GM21423 (cell line): ENCODE measurements at regions not wholly inside any gene's neighbourhood (a gene's known extent, or its start where the extent isn't known, plus 50 kb on each side); places are given as distances from the start of the nearest gene placed in this dataset.
"Not testable (repeated sequence)": the region's sequence is repeated elsewhere in the genome, so short reads cannot be mapped to it uniquely, and the experiment has no call there.

Experiments used
- ATAC-seq: cut with Tn5 transposase; IDR thresholded peaks from one replicate; pipeline ENCODE4 v1.9.1; 2021; ENCODE audit warnings: mild to moderate bottlenecking, moderate library complexity; ENCODE audit not compliant: unreplicated experiment

GRCh38 chr7:32816409-32816948 lies 75.1 kb downstream of the KBTBD2 start:
- ATAC-seq: not testable (repeated sequence)

GRCh38 chr7:32814779-32815178 lies 76.8 kb downstream of the KBTBD2 start:
- not testable (repeated sequence) for ATAC-seq

- ATAC-seq: no peak
These were observed 81.7 kb downstream of the KBTBD2 start for GRCh38 chr7:32809871-32810270.

GRCh38 chr7:32809347-32809746 lies 82.2 kb downstream of the KBTBD2 start:
- ATAC-seq: no peak

- no peak for ATAC-seq
These were observed 88.0 kb downstream of the KBTBD2 start for GRCh38 chr7:32803406-32804141.

- no peak for ATAC-seq
These were observed 89.2 kb downstream of the KBTBD2 start for GRCh38 chr7:32802305-32802910.

GRCh38 chr7:32793053-32793452 lies 98.5 kb downstream of the KBTBD2 start:
- not testable (repeated sequence) for ATAC-seq

- ATAC-seq: not testable (repeated sequence)
These were observed 100.7 kb downstream of the KBTBD2 start for GRCh38 chr7:32790766-32791430.

- ATAC-seq: not testable (repeated sequence)
These were observed 102.3 kb downstream of the KBTBD2 start for GRCh38 chr7:32789266-32789665.

GRCh38 chr7:32788174-32788573 lies 103.4 kb downstream of the KBTBD2 start:
- not testable (repeated sequence) for ATAC-seq

- ATAC-seq: not testable (repeated sequence)
These were observed 106.1 kb downstream of the KBTBD2 start for GRCh38 chr7:32785365-32785944.

- not testable (repeated sequence) for ATAC-seq
These were observed 111.7 kb downstream of the KBTBD2 start for GRCh38 chr7:32779895-32780294.

- no peak for ATAC-seq
These were observed 112.4 kb downstream of the KBTBD2 start for GRCh38 chr7:32779167-32779566.

GRCh38 chr7:32777041-32777666 lies 114.4 kb downstream of the KBTBD2 start:
- not testable (repeated sequence) for ATAC-seq

GRCh38 chr7:32776318-32776717 lies 115.2 kb downstream of the KBTBD2 start:
- not testable (repeated sequence) for ATAC-seq

GRCh38 chr7:32775809-32776208 lies 115.8 kb downstream of the KBTBD2 start:
- ATAC-seq: not testable (repeated sequence)

- no peak for ATAC-seq
These were observed 117.0 kb downstream of the KBTBD2 start for GRCh38 chr7:32774541-32774951.

- not testable (repeated sequence) for ATAC-seq
These were observed 122.6 kb downstream of the KBTBD2 start for GRCh38 chr7:32768866-32769510.

- not testable (repeated sequence) for ATAC-seq
These were observed 123.2 kb downstream of the KBTBD2 start for GRCh38 chr7:32768338-32768737.

- ATAC-seq: not testable (repeated sequence)
These were observed 125.8 kb downstream of the KBTBD2 start for GRCh38 chr7:32765649-32766251.
